BE2C (cell line): ENCODE measurements at regions not wholly inside any gene's neighbourhood (a gene's known extent, or its start where the extent isn't known, plus 50 kb on each side); places are given as distances from the start of the nearest gene placed in this dataset.

Experiments
- DNase-seq: peaks from one replicate; pipeline ENCODE4 v3.0.0-alpha.2; 2020
- H3K27me3 ChIP-seq: fragments of 250-450 bp; sonication (Bioruptor Pico); 2 replicates; pipeline ENCODE4 v1.5.1; 2020; ENCODE audit warnings: mild to moderate bottlenecking
- H3K36me3 ChIP-seq: fragments of 250-450 bp; sonication (Bioruptor Pico); 2 replicates; pipeline ENCODE4 v1.5.1; 2020; ENCODE audit warnings: mild to moderate bottlenecking
- H3K4me1 ChIP-seq: fragments of 250-450 bp; sonication (Bioruptor Pico); 2 replicates; pipeline ENCODE4 v1.5.1; 2020
- H3K4me3 ChIP-seq: 2 replicates; pipeline ENCODE4 v1.5.1; 2011; ENCODE audit warnings: low read depth, low read length
- H3K9me3 ChIP-seq: fragments of 250-450 bp; sonication (Bioruptor Pico); 2 replicates; pipeline ENCODE4 v1.5.1; 2020
- CTCF ChIP-seq: IDR thresholded peaks from 2 replicates; pipeline ENCODE4 v1.5.1; 2012; ENCODE audit warnings: mild to moderate bottlenecking, low read depth, low read length

DNA sequence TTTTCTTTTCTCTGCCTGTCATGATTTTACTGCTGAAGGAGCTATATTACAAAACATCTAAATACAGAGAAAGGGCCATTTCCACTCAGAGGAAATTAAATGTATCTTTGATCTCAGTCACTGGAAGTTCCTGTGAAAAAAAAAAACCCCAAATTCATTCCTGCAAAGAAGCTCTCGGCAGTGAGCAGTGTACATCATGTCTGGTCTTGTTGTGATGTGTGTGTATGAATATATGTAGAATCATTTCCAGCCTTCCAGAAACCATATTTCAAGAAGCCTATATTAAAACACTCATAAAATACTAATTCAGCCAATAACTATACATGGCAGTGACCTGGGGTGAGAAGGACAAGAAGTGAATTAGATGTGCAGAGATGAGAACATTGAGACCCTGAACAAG, 393.2 kb upstream of the TENM4 start:
- no peak overlapping the region for H3K4me3 ChIP-seq
- H3K36me3 ChIP-seq = no peaks in the 10 kb centered on the region
- no peaks in the 10 kb centered on the region for H3K4me1 ChIP-seq
- DNase-seq = no peak
- H3K27me3 ChIP-seq = no peaks in the 10 kb centered on the region; the same call in 1 of the 2 replicates
- H3K9me3 ChIP-seq = no peaks in the 10 kb centered on the region
- TF ChIP-seq CTCF = no peak

DNA sequence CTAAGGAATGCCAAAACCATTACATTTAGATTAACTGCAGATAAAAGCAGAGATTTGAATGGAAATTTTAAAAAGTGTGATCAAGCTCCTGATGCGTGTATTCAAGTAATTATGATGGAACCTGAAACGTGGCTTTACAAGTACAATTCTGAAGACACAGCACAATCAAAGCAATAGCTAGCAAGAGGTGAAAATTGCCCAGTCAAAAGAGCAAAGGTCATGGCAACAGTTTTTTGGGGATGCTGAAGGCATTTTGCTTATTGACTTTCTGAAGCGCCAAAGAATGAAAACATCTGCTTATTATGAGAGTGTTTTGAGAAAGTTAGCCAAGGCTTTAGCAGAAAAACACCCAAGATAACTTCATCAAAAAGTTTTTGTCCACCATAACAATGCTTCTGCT, 389.6 kb upstream of the TENM4 start:
- Histone ChIP-seq H3K27me3 (no peaks in the 10 kb centered on the region), H3K36me3 (no peaks in the 10 kb centered on the region), H3K4me1 (no peaks in the 10 kb centered on the region), H3K9me3 (no peaks in the 10 kb centered on the region), H3K4me3 (no peak overlapping the region)
- no peak for TF ChIP-seq CTCF
- DNase-seq = no peak

DNA sequence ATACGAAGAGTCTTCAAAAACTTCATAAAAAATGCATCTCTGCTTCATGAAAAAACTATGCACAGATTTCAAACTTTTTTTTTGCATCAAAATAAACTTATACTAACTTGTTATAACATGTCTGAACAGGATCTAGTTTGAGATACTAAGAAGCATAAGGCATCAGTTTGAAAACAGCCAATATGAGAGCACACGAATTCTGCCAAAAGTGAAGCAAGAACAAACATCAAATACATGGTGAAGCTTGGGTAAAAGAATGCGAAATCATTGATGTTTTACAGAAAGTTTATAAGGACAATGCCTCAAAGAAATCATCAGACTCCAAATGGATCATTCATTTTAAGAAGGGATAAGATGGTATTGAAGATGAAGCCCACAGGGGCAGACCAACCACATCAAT, 389.1 kb upstream of the TENM4 start:
- DNase-seq = no peak
- TF ChIP-seq CTCF = no peak
- Histone ChIP-seq H3K36me3 (no peaks in the 10 kb centered on the region), H3K27me3 (no peaks in the 10 kb centered on the region), H3K9me3 (no peaks in the 10 kb centered on the region), H3K4me3 (no peak overlapping the region), H3K4me1 (no peaks in the 10 kb centered on the region)

DNA sequence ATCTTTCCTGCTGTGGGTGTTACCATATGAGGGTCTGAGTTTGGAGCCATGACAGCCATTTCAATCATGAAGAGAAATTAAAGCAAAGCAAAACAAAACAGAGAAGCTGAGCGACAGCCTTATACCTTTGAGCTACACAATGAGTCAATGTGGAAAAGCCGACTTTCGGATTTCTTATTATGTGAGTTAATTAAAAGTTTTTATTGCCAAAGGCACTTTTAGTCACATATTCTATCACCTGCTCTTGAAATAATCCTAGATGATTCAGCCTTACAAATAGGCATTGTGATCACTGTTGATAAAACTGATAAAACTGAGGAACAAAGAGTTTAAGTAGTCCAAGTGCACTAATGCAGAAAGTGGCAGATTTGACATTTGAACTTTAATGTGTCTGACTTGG, 381.9 kb upstream of the TENM4 start:
- Histone ChIP-seq H3K4me1 (no peaks in the 10 kb centered on the region), H3K9me3 (no peaks in the 10 kb centered on the region), H3K27me3 (no peaks in the 10 kb centered on the region), H3K4me3 (no peak overlapping the region), H3K36me3 (no peaks in the 10 kb centered on the region)
- DNase-seq = no peak
- no peak for TF ChIP-seq CTCF

- no peaks in the 10 kb centered on the region for H3K9me3 ChIP-seq
- no peak for TF ChIP-seq CTCF
- DNase-seq = no peak
- no peaks in the 10 kb centered on the region for H3K36me3 ChIP-seq
- no peak overlapping the region for H3K4me3 ChIP-seq
- H3K4me1 ChIP-seq = no peaks in the 10 kb centered on the region
- no peaks in the 10 kb centered on the region for H3K27me3 ChIP-seq
Observed at GRCh38 chr11:79813551-79813950, 372.7 kb upstream of the TENM4 start.

DNA sequence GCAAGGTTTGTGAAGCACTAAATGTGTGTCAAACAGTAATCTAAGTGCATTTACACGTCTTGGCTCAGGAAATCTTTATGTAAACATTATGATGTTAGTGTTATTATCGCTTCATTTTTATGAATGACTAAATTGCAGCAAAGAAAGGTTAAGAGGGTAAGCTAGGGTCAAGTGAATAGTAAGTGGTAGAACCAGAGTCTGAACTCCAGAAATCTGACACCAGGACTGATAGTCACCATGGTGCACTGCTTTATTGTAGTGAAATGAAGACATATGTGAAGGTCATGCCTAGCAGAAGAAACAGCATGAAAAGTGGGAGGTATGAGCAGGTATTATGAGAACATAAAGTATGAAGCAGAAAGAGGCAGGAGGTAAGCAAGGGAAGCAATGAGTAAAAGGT, 368.7 kb upstream of the TENM4 start:
- DNase-seq = no peak
- Histone ChIP-seq H3K36me3 (no peaks in the 10 kb centered on the region), H3K4me1 (no peaks in the 10 kb centered on the region), H3K4me3 (no peak overlapping the region), H3K27me3 (no peaks in the 10 kb centered on the region), H3K9me3 (no peaks in the 10 kb centered on the region)
- no peak for TF ChIP-seq CTCF
